ENCODE measurements at regions not wholly inside any gene's neighbourhood (a gene's known extent, or its start where the extent isn't known, plus 50 kb on each side); places are given as distances from the start of the nearest gene placed in this dataset.
"Not testable (repeated sequence)": the region's sequence is repeated elsewhere in the genome, so short reads cannot be mapped to it uniquely, and the experiment has no call there.

- no peak for DNase-seq
These were observed 985.9 kb downstream of the DIPK2A start for GRCh38 chr3:144957398-144958101.

- DNase-seq, result no peak
These were observed 992.2 kb downstream of the DIPK2A start for GRCh38 chr3:144963810-144964209.

DNA sequence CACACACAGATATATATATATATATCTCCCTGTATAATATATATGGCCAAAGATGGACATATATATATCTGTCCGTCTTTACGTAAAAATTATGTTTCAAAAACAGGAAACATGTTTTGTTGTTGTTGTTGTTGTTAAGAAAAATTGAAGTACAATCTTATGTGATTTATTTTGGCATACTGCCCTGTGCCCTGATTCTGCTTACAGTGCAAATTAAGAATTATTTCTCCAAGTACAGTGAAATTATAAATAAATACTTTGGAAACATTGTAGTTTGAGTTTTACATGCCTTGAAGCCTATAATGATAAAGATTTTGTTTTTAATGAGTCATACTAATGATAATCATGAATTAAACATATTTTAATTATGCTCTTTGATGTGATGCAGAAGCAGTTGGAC, 994.9 kb downstream of the DIPK2A start:
- DNase-seq, result no peak

DNA sequence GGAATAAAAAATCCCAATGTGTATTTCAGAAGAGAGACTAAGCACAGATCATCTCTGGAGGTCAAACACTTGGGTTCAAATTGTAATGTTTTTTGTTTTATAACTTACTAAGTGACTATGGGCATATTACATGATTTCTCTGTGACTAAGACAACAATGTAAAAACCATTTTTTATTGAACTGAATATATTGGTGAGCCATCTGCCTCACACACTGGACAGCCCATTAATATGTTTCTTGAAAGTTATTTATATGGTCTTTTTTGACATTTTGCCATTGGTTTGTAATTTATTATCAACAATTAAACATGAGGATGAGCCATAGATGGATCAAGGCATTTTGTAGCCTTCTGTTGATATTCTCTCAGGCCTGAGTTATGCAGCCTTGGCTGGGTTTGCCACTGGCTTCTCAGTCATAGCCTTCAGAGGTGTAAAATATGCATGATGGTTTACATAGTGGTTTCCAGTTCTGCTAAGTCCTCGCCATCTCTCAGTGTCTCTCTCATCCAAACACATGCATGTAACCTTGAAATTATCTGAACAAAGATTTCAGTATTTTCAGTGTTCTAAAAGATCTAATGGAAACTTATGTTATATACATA, 997.2 kb downstream of the DIPK2A start:
- no peak for DNase-seq

DNA sequence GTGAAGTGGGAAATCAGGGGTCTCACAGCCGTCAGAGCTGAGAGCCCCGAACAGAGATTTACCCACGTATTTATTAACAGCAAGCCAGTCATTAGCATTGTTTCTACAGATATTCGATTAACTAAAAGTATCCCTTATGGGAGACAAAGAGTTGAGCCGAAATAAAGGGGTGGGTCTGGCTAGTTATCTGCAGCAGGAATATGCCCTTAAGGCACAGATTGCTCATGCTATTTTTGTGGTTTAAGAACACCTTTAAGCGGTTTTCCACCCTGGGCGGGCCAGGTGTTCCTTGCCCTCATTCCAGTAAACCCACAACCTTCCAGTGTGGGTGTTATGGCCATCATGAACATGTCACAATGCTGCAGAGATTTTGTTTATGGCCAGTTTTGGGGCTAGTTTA, 1012.9 kb downstream of the DIPK2A start:
- DNase-seq, result not testable (repeated sequence)

DNA sequence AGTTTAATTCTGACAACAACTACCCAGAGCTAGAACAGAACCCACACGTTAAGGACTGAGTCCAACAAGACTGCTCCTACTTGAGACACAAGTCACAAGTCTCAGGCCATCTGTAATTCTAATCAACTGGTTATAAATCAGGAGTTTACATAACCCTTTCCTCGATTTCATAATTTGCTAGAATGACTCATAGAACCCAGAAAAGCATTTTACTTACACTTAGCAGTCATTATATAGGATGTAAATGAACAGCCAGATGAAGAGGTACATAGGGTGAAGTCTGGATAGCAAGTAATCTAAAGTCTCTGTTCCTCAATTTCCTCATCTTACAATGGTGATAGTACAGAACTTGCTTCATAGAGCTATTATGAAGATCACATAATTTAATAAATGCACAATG, 1018.2 kb downstream of the DIPK2A start:
- no peak for DNase-seq

DNA sequence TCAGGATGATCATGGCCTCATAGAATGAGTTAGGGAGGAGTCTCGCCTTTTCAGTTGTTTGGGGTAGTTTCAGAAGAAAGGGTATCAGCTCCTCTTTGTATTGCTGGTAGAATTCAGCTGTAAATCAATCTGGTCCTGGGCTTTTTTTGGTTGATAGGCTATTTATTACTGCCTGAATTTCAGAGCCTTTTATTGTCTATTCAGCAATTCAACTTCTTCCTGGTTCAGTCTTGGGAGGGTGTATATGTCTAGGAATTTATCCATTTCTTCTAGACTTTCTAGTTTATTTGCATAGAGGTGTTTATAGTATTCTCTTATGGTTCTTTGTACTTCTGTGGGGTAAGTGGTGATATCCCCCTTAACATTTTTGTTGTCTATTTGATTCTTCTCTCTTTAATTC, 1024.2 kb downstream of the DIPK2A start:
- no peak for DNase-seq

- DNase-seq, result no peak
These were observed 1033.8 kb downstream of the DIPK2A start for GRCh38 chr3:145005427-145005826.

DNA sequence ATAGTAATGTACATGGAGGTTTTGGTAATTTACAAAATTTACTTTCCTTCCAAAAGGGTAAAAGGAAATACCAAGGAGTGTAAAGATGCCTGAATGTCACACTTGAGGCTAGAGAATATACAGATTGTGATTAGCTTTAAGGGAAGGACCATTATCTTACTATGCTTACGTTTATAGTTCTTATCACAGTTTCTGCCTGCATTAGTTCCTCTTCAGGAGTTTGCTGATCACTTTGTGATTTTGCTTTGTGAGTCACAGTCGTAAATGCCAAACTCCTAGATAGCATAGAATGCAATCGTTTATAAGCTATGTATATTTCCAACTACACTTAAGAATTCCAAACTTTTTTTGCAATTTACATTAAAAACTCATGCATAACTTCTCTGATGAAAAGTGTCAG, 1034.6 kb downstream of the DIPK2A start:
- no peak for DNase-seq

DNA sequence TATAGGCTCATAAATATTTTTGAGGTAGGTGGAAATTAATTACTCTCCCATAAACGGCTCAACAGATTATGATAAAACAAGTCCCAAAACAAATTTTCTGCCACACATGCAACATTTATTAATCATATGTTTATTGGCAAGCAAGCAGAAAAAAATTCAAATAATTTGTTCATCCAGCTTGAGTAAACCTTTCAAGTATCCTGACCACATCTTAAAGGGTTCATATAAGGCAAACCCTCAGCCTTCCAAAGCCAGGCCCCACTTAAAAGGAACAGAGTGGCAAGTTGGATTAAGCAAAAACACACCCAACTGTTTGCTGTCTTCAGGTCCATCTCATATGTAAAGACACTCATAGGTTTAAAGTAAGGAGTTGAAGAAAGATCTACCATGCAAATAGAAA, 1042.3 kb downstream of the DIPK2A start:
- no peak for DNase-seq

DNA sequence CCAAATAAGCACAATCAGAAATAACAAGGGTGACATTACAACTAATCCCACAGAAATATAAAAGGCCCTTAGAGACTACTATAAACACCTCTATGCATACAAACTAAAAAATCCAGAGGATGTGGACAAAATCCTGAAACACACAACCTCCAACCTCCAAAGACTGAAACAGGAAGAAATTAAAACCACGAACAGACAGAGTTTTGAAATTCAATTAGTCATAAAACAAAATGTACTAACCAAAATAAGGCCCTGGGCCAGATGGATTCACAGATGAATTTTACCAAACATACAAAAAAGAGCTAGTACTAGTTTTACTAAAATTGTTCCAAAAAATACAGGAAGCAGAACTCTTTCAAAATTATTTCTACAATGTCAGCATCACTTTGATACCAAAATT, 1043.6 kb downstream of the DIPK2A start:
- no peak for DNase-seq

DNA sequence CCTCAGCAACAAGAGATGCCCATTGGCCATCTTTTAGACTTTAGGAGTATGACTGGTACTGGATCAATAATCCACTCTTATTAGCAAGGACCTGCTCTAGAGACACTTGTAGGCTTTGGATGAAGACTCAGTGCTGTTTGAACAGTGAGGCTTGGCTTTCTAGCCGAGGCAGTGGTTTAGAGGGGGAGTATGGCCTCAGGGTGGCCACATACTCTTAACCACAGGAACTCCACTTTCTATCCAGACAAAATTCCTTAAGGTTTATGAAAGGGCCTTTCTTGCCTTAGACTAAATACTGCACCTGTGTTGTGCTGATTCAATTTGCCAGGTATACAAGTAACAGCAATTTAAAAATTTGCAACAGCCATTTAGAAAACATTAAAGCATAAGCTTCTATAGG, 1046.3 kb downstream of the DIPK2A start:
- DNase-seq, result no peak

DNA sequence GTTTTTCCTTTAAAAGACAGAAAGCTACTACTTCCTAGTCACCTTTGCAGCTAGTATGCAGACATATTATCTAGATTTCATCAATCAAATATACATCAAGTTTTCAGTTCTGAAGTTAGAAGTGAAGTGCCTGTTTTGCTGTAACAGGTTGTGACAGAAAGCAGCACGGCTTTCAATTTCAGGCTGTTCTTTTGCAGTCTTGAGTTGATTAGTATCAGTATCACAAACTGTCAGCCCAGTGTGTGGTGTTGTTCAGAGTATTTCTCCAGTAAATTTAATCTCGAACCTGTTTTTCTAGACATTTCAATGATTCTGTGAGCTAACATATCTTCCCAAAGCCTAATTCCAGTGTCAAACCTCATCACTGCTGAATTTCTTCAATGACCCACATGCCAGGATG, 1050.8 kb downstream of the DIPK2A start:
- DNase-seq, result no peak

- DNase-seq, result no peak
These were observed 1053.1 kb downstream of the DIPK2A start for GRCh38 chr3:145024700-145025099.

DNA sequence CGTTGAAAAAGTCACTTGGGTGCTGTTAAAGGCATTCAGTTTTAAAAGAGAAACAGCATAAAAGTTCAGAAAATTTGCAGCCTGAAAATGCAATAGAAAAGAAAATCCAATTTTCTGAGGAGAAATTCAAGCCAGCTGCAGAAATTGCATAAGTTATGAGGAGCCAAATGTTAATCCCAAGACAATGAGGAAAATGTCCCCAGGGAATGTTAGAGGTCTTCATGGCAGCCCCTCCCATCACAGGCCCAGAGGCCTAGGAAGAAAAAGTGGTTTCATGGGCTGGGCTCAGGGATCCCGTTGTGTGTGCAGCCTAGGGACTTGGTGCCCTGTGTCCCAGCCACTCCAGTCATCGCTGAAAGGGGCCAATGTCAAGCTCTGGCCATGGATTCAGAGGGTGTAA, 1055.6 kb downstream of the DIPK2A start:
- DNase-seq, result not testable (repeated sequence)

DNA sequence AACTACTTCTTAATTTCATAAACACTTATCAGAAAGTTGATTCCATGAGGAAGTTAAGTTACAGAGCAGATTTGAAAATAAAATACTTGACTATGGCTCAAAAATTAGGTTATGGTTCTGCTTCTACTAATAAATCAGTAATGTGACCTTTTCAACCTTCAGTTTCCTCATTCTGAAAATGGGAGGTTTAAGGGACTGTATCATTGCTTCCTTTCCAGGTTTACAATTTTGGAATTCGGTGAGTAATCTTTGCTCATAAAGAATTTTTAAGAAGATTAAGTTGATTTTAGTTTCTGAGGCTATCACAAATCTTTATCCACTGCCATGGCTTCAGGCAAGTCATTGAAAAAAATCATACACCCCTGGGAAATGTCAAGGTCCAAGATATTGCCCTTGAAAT, 1061.2 kb downstream of the DIPK2A start:
- DNase-seq, result no peak

GRCh38 chr3:145035682-145036081, 1064.1 kb downstream of the DIPK2A start:
- no peak for DNase-seq

DNA sequence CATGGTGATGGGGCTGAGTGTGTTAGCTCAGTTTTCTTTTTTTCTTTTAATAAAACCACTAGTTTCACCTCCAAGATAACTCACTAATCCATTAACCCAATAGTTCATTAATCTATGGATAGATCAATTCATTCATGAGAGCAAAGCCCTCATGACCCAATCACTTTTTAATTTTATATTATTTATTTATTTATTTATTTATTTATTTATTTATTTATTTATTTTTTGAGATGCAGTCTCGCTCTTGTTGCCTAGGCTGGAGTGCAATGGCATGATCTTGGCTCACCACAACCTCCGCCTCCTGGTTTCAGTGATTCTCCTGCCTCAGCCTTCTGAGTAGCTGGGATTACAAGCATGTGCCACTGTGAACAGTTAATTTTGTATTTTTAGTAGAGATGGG, 1082.4 kb downstream of the DIPK2A start:
- not testable (repeated sequence) for DNase-seq

GRCh38 chr3:145055375-145056076, 1083.9 kb downstream of the DIPK2A start:
- DNase-seq, result no peak

DNA sequence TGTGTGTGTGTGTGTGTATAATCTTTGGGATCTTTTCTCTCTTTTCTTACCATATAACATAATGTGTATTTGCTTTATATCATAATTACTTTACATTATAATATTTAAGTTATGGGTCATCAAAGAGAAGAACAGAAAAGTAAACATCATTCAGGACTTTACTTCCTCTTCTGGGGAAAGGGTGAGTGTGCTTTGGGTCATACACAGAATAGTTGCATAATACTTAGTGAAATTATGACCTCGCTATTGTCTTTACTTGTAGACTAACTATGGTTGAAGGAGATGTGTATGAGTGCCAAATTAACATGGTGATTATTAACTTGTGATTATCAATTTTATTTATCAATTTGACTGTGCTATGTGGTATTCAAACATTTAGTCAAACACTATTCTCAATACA, 1086.9 kb downstream of the DIPK2A start:
- no peak for DNase-seq

DNA sequence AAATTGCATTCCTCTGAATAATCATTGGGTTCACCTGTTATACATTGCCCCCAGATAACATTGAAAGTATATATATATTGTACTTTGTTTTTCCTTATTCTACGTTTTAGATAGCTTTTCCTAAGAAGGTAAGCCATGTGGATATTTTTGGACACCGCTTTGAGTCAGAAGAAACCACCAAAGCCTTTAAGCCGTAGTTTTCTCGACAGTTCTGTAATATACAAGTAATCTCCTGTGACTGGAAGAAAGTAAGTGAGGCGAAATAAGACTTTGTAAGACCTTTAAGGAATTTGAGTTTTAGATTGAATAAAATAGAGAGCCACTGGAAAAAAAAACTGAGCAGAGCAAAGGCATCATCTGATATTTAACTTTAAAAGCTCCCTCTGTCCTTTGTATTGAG, 1092.0 kb downstream of the DIPK2A start:
- DNase-seq, result no peak

DNA sequence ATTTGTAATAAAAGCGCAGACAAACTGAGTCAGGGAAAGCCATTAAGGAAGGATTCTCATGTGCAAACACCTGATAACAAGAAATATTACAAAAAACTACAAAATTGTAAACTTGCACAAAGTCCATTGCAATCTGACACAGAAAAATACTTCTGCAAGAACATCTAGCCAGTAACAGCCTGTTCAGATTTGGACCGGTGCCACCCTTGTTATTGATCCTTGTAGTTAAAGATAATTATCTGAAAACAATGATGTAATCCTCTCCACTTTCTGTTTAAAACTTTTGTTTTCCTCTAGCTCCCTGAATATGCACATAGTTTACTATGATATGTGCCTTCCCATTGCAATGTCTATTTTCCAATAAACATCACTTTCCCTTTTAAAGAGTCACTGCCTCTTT, 1090.2 kb downstream of the PLOD2 start:
- DNase-seq, result no peak

- DNase-seq, result no peak
These were observed 1081.5 kb downstream of the PLOD2 start for GRCh38 chr3:145079436-145079835.

GRCh38 chr3:145087038-145087437, 1073.9 kb downstream of the PLOD2 start:
- no peak for DNase-seq

Measured in NCI-H1930 (cell line).